Kidney (tissue), 13 donors: ENCODE measurements at regions not wholly inside any gene's neighbourhood (a gene's known extent, or its start where the extent isn't known, plus 50 kb on each side); places are given as distances from the start of the nearest gene placed in this dataset.

ENCODE experiments used
- DNase-seq, 5 donors: peaks; one replicate each; pipeline ENCODE4 v3.0.0-alpha.2; 2013 to 2020
- FAIRE-seq: peaks from 2 replicates; lab custom pipeline; 2012; peaks lifted over from hg19 to GRCh38; lab: Jason Lieb, UNC
- H3K27ac ChIP-seq, 2 donors: one replicate each; pipeline ENCODE4 v1.7.0; 2013; ENCODE audit warnings: low read depth in 2 of 2, low read length in 2 of 2, inconsistent platforms in 1 of 2
- H3K27me3 ChIP-seq: one replicate; pipeline ENCODE4 v1.7.1; 2013; ENCODE audit warnings: low read length, inconsistent platforms; ENCODE audit not compliant: control insufficient read depth, insufficient read depth
- H3K36me3 ChIP-seq, 3 donors: one replicate each; pipeline versions ENCODE4 v1.7.0 to v1.7.1; 2013; ENCODE audit warnings: low read length in 3 of 3, control low read depth in 1 of 3, inconsistent platforms in 1 of 3; ENCODE audit not compliant: insufficient read depth in 3 of 3, control insufficient read depth in 2 of 3
- H3K4me1 ChIP-seq, 3 donors: one replicate each; pipeline versions ENCODE4 v1.7.0 to v1.7.1; 2013; ENCODE audit warnings: low read length in 3 of 3, inconsistent platforms in 1 of 3, low read depth in 1 of 3; ENCODE audit not compliant: control insufficient read depth in 2 of 3, insufficient read depth in 2 of 3
- H3K4me3 ChIP-seq, 3 donors: one replicate each; pipeline versions ENCODE4 v1.7.0 to v1.8.1; 2013; ENCODE audit warnings: low read length in 3 of 3, control low read depth in 1 of 3, inconsistent platforms in 1 of 3
- H3K9ac ChIP-seq, 3 donors: one replicate each; pipeline versions ENCODE4 v1.7.0 to v1.7.1; 2013; ENCODE audit warnings: low read length in 3 of 3, control low read depth in 1 of 3, inconsistent platforms in 1 of 3
- H3K9me3 ChIP-seq, 3 donors: one replicate each; pipeline versions ENCODE4 v1.7.0 to v1.7.1; 2013; ENCODE audit warnings: low read length in 3 of 3, control low read depth in 1 of 3, inconsistent platforms in 1 of 3; ENCODE audit not compliant: control insufficient read depth in 2 of 3, insufficient read depth in 1 of 3
- CTCF ChIP-seq: IDR thresholded peaks from 3 replicates; pipeline ENCODE4 v1.5.1; 2012; ENCODE audit warnings: mild to moderate bottlenecking, moderate library complexity, borderline replicate concordance; ENCODE audit not compliant: insufficient read depth; ENCODE audit errors: extremely low read depth
- intact Hi-C: fragments of 100-400 bp; cut with DNase I; formaldehyde crosslinking; loops from one replicate; pipeline ENCODE4 v1.11.1; 2022
- donor health status: control.
- donor health status: control.
- donor health status: control.
- donor health status: control.
- donor health status: control.
- donor health status: DM: yes; HTN: yes; CAD: no.
- donor health status: Normal renal cell carcinoma (clear cell type).

- FAIRE-seq (no peak), DNase-seq (no peak)
- no peak overlapping the region for H3K4me3 ChIP-seq
- no peaks in the 10 kb centered on the region for H3K4me1 ChIP-seq
- no peaks in the 10 kb centered on the region for H3K9me3 ChIP-seq
- H3K27ac ChIP-seq, result no peak overlapping the region
- no peaks in the 10 kb centered on the region for H3K27me3 ChIP-seq
- TF ChIP-seq CTCF, result no peak
- H3K9ac ChIP-seq, result no peak overlapping the region
- H3K36me3 ChIP-seq, result no peaks in the 10 kb centered on the region
- intact Hi-C loops, result no loop called here
Observed at GRCh38 chr15:39251413-39252133, 329.3 kb upstream of the THBS1 start.

DNA sequence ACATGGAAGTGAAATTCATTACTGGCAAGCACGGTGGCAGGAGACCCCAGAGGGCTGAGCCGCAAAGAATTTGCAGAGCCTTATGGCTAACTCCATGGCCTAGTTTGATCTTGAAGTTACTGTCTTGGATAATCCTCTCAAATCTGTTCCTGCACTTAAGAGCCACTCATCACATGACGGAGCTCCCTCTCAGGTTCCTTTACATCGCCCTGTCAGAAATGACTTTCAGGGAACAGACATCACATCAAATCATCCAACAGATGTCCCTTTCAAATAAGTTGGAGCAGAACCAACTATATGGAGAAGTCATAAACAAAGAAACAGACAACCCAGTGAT is 328.8 kb upstream of the THBS1 start:
- DNase-seq, result no peak
- H3K9me3 ChIP-seq, result no peaks in the 10 kb centered on the region
- intact Hi-C loops, result no loop called here
- TF ChIP-seq CTCF, result no peak
- no peaks in the 10 kb centered on the region for H3K4me1 ChIP-seq
- FAIRE-seq, result no peak
- no peaks in the 10 kb centered on the region for H3K36me3 ChIP-seq
- no peaks in the 10 kb centered on the region for H3K27me3 ChIP-seq
- no peak overlapping the region for H3K4me3 ChIP-seq
- no peak overlapping the region for H3K9ac ChIP-seq
- no peak overlapping the region for H3K27ac ChIP-seq

DNA sequence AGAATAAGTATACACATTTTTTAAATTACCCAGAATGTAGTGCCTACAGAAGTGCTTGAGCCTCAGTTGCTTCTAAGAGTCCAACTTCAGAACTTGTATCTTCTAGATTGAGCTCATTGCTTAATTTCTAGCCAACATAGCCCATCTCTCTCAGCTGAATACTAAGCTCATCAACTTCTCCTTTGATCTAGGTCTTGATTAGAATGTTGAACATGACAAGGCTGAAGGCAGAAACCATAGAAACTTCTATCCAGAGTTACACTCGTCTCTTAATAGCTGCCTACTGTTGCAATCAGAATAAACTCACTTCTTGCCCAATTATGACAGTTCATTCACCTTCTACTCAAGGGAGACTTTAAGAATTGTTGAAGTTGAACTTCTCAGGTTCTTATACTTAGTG is 327.3 kb upstream of the THBS1 start:
- H3K27ac ChIP-seq, result no peak overlapping the region
- H3K9me3 ChIP-seq, result no peaks in the 10 kb centered on the region
- intact Hi-C loops, result no loop called here
- no peak overlapping the region for H3K4me3 ChIP-seq
- DNase-seq, result no peak
- H3K27me3 ChIP-seq, result no peaks in the 10 kb centered on the region
- no peak for FAIRE-seq
- TF ChIP-seq CTCF, result no peak
- H3K4me1 ChIP-seq, result no peaks in the 10 kb centered on the region
- no peak overlapping the region for H3K9ac ChIP-seq
- no peaks in the 10 kb centered on the region for H3K36me3 ChIP-seq

DNA sequence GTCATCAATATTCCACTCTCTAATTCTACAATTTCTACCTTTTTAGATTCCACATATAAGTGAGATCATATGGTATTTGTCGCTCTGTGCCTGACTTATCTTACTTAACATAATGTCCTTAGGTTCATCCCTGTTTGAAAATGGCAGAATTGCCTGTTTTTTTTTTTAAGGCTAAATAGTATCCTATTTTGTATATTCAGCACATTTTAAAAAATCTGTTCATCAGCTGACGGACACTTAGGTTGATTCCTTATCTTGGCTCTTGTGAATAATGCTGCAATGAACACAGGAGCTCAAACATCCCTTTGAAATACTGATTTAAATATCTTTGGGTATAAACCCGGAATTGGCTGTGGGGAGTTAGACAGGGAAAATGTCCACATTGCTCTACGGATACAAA is 326.7 kb upstream of the THBS1 start:
- Histone ChIP-seq H3K9me3 (no peaks in the 10 kb centered on the region), H3K36me3 (no peaks in the 10 kb centered on the region), H3K4me1 (no peaks in the 10 kb centered on the region), H3K9ac (no peak overlapping the region), H3K27me3 (no peaks in the 10 kb centered on the region), H3K27ac (no peak overlapping the region), H3K4me3 (no peak overlapping the region)
- intact Hi-C loops, result no loop called here
- TF ChIP-seq CTCF, result no peak
- FAIRE-seq, result no peak
- no peak for DNase-seq
